Colonic mucosa (tissue), 4 donors: ENCODE measurements at regions not wholly inside any gene's neighbourhood (a gene's known extent, or its start where the extent isn't known, plus 50 kb on each side); places are given as distances from the start of the nearest gene placed in this dataset.
A peak's percentile ranks its signal among the peaks of the same experiment; 100 is the strongest.

ENCODE experiments used
- DNase-seq: peaks from one replicate; pipeline ENCODE4 v3.0.0-alpha.2; 2020
- H3K27ac ChIP-seq: fragments of 200-600 bp; one replicate; pipeline ENCODE4 v1.8.0; 2021
- H3K27me3 ChIP-seq: fragments of 200-600 bp; one replicate; pipeline ENCODE4 v1.8.0; 2021
- H3K36me3 ChIP-seq: fragments of 200-600 bp; one replicate; pipeline ENCODE4 v1.8.0; 2021
- H3K4me1 ChIP-seq: fragments of 200-600 bp; one replicate; pipeline ENCODE4 v1.8.0; 2021; ENCODE audit warnings: mild to moderate bottlenecking
- H3K4me3 ChIP-seq: fragments of 200-600 bp; one replicate; pipeline ENCODE4 v1.8.0; 2021
- H3K9ac ChIP-seq, 2 donors: one replicate each; pipeline ENCODE4 v1.7.0; 2013; ENCODE audit warnings: control low read depth in 2 of 2, low read depth in 2 of 2, low read length in 2 of 2
- H3K9me3 ChIP-seq: fragments of 200-600 bp; one replicate; pipeline ENCODE4 v1.8.0; 2021
- intact Hi-C: fragments of 100-400 bp; cut with DNase I; formaldehyde crosslinking; loops from one replicate; pipeline ENCODE4 v1.14.1; 2022
- TF ChIP-seq, protein P1 (sequence below): fragments of 200-600 bp; IDR thresholded peaks from one replicate; pipeline ENCODE4 v1.8.0; 2022; ENCODE audit warnings: antibody characterized with exemption, mild to moderate bottlenecking
- donor health status: healthy.
- donor health status: DM: no; HTN: no; CAD: no.
- donor health status: DM: no; HTN: no; CAD: no.

DNA sequence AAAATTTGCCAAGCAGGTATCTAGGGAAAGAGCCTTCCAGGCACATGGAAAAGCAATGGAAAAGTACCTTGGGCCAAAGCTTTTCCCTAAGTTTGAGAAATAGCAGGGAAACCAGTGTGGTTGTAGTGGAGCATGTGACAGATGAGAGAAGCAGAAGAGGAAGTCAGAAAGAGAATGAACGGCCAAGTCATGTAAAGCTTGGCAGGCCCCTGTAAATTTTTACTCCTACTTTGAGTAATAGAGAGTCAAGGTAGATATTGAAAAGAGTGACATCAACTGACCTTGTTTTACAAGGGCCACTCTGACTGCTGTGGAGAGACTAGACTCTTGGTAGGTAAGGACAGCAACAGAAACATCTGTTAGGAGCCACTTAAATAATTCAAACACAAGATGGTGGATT lies 180.9 kb upstream of the PRMT6 start:
- no peaks in the 10 kb centered on the region for H3K9me3 ChIP-seq
- intact Hi-C loops, result no loop called here
- H3K27me3 ChIP-seq, result no peaks in the 10 kb centered on the region
- no peaks in the 10 kb centered on the region for H3K4me1 ChIP-seq
- no peak overlapping the region for H3K9ac ChIP-seq
- TF ChIP-seq, protein P1, sequence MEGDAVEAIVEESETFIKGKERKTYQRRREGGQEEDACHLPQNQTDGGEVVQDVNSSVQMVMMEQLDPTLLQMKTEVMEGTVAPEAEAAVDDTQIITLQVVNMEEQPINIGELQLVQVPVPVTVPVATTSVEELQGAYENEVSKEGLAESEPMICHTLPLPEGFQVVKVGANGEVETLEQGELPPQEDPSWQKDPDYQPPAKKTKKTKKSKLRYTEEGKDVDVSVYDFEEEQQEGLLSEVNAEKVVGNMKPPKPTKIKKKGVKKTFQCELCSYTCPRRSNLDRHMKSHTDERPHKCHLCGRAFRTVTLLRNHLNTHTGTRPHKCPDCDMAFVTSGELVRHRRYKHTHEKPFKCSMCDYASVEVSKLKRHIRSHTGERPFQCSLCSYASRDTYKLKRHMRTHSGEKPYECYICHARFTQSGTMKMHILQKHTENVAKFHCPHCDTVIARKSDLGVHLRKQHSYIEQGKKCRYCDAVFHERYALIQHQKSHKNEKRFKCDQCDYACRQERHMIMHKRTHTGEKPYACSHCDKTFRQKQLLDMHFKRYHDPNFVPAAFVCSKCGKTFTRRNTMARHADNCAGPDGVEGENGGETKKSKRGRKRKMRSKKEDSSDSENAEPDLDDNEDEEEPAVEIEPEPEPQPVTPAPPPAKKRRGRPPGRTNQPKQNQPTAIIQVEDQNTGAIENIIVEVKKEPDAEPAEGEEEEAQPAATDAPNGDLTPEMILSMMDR, result no peak
- H3K27ac ChIP-seq, result no peak overlapping the region
- H3K36me3 ChIP-seq, result no peaks in the 10 kb centered on the region
- no peak for DNase-seq
- no peak overlapping the region for H3K4me3 ChIP-seq

DNA sequence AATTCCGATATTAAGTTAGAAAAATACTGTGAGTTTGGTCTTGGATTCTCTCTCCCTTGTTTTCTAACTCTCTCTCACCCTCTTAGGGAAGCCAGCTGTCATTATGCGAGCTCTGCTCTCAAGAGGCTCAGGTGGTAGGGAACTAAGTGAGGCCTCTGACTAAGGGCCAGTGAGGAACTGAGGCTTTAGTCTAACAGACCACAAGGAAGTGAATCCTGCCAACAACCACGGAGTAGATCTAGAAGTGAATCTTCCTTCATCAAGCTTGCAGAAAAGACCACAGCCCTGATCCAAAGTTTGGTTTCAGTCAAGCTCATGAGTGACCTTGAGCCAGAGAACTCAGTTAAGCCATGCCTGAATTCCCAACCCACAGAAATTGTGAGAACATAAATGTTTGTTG lies 180.1 kb upstream of the PRMT6 start:
- H3K4me1 ChIP-seq, result no peaks in the 10 kb centered on the region
- no peak overlapping the region for H3K27ac ChIP-seq
- intact Hi-C loops, result no loop called here
- no peak overlapping the region for H3K9ac ChIP-seq
- no peak overlapping the region for H3K4me3 ChIP-seq
- TF ChIP-seq, protein P1, result no peak
- DNase-seq, result no peak
- H3K36me3 ChIP-seq, result no peaks in the 10 kb centered on the region
- no peaks in the 10 kb centered on the region for H3K9me3 ChIP-seq
- no peaks in the 10 kb centered on the region for H3K27me3 ChIP-seq

DNA sequence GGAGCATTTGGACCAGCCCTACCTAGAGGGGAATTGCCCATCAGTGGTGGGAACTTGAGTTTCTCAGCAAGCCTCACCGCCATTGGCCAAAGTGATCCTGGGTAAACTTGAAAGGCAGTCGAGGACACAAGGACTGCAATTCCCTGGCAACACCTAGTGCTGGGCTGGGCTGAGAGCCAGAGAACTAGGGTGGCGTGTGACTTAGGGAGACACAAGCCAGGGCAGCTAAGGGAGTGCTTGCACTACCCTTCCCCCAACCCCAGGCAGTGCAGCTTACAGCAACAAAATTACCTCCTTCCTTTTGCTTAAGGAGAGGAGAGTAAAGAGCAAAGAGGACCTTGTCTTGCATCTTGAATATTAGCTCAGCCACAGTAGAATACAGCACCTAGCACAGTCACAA lies 176.9 kb upstream of the PRMT6 start:
- TF ChIP-seq, protein P1, result no peak
- Histone ChIP-seq H3K9ac (no peak overlapping the region), H3K4me1 (no peaks in the 10 kb centered on the region), H3K9me3 (no peaks in the 10 kb centered on the region), H3K4me3 (no peak overlapping the region), H3K27ac (no peak overlapping the region), H3K27me3 (no peaks in the 10 kb centered on the region), H3K36me3 (no peaks in the 10 kb centered on the region)
- DNase-seq, result peak; percentile 60
- intact Hi-C loops, result no loop called here

DNA sequence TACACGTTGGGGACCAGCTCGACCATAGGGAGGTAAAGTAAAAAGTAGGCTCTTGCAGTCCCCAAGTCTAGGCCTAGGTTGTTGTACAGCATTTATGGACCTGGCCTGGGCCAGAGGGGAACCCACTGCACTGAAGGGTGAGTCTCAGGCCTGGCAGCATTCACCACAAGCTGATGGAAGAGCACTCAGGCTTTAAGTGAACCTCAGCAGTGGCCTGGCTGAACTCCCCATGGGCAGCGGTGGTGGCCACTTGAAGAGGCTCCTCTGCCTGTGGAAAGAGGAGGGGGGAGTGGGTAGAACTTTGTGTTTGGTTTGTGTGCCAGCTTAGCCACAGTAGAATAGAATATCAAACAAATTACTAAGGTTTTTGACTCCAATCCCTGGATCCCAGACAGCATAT lies 176.2 kb upstream of the PRMT6 start:
- Histone ChIP-seq H3K36me3 (no peaks in the 10 kb centered on the region), H3K4me1 (no peaks in the 10 kb centered on the region), H3K9me3 (no peaks in the 10 kb centered on the region), H3K4me3 (no peak overlapping the region), H3K27me3 (no peaks in the 10 kb centered on the region), H3K27ac (no peak overlapping the region), H3K9ac (no peak overlapping the region)
- TF ChIP-seq, protein P1, result no peak
- no peak for DNase-seq
- intact Hi-C loops, result no loop called here

DNA sequence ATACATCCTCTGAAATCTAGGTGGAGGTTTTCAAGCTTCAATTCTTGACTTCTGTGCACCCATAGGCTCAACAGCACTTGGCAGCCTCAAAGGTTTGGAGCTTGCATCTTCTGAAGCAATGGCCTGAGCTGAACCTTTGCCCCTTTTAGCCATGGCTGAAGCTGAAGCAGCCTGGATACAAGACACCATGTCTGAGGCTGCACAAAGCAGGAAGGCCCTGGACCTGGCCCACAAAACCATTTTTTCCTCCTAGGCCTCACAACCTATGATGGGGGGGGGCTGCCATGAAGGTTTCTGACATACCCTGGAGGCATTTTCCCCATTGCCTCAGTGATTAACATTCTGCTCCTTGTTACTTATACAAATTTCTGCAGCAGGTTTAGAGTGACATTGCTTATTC lies 173.3 kb upstream of the PRMT6 start:
- Histone ChIP-seq H3K27ac (no peak overlapping the region), H3K36me3 (no peaks in the 10 kb centered on the region), H3K27me3 (no peaks in the 10 kb centered on the region), H3K4me3 (no peak overlapping the region), H3K9me3 (no peaks in the 10 kb centered on the region), H3K9ac (no peak overlapping the region), H3K4me1 (no peaks in the 10 kb centered on the region)
- intact Hi-C loops, result no loop called here
- TF ChIP-seq, protein P1, result no peak
- DNase-seq, result no peak

DNA sequence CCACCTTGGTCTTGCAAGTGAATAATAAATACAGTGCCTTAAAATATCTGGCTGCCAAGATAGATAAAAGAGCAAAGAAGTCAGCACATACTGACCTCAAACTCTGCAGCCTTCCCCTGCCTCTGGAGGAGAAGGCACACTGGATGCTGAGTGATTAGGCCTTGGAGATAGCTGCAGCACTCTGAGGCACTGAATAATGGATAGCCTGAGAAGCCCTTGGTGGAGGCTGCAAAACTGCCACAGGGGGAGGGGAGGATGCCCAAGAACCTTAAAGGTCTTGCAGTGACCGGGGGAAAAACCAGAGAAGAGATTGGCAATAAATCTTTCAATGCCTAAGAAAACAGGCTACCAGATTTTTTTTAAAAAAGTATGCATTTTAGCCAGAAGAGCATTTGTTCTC lies 167.4 kb upstream of the PRMT6 start:
- Histone ChIP-seq H3K9ac (no peak overlapping the region), H3K36me3 (no peaks in the 10 kb centered on the region), H3K4me3 (no peak overlapping the region), H3K27me3 (peaks cover 4% of the 10 kb centered on the region), H3K27ac (no peak overlapping the region), H3K9me3 (no peaks in the 10 kb centered on the region), H3K4me1 (no peaks in the 10 kb centered on the region)
- TF ChIP-seq, protein P1, result no peak
- no peak for DNase-seq
- intact Hi-C loops, result no loop called here
